WTC11 (cell line): ENCODE measurements at regions not wholly inside any gene's neighbourhood (a gene's known extent, or its start where the extent isn't known, plus 50 kb on each side); places are given as distances from the start of the nearest gene placed in this dataset.

Experiments used
- ATAC-seq: fragments of 200-7000 bp; cut with Tn5 transposase; 2 replicates; pipeline ENCODE4 v1.10.0; 2021; ENCODE audit warnings: mild to moderate bottlenecking, moderate library complexity
- CTCF ChIA-PET: fragments of 300-600 bp; sonication (Branson Sonifier 250); formaldehyde crosslinking; loops from one replicate; lab custom pipeline; 2021; ENCODE audit warnings: antibody characterized with exemption; lab: Charles Lee
- POLR2A ChIA-PET: fragments of 350-600 bp; sonication (Branson Sonifier 250); formaldehyde crosslinking; loops from one replicate; lab custom pipeline; 2021; ENCODE audit warnings: antibody characterized with exemption; lab: Charles Lee
- DNase-seq: peaks from one replicate; pipeline ENCODE4 v3.0.0; 2021; ENCODE audit warnings: low spot score
- H3K27ac Mint-ChIP-seq: 2 replicates; pipeline ENCODE4 v1.8.0; 2021; ENCODE audit warnings: mixed read lengths
- H3K27me3 Mint-ChIP-seq: 2 replicates; pipeline ENCODE4 v1.8.0; 2021; ENCODE audit warnings: low read depth, mild to moderate bottlenecking, moderate library complexity, mixed read lengths
- H3K36me3 Mint-ChIP-seq: 2 replicates; pipeline ENCODE4 v1.8.0; 2021; ENCODE audit warnings: mixed read lengths
- H3K4me1 Mint-ChIP-seq: 2 replicates; pipeline ENCODE4 v1.8.0; 2022; ENCODE audit warnings: mixed read lengths
- H3K4me3 Mint-ChIP-seq: 2 replicates; pipeline ENCODE4 v1.8.0; 2021; ENCODE audit warnings: mild to moderate bottlenecking, moderate library complexity, mixed read lengths
- H3K9me3 Mint-ChIP-seq: 2 replicates; pipeline ENCODE4 v1.8.0; 2021; ENCODE audit warnings: mixed read lengths
- CBFB ChIP-seq: sonication (generic); formaldehyde crosslinking; IDR thresholded peaks from 2 replicates; pipeline ENCODE4 v1.8.1; 2022; ENCODE audit warnings: mild to moderate bottlenecking, low read depth, missing genetic modification reagents
- CREB1 ChIP-seq: sonication (generic); formaldehyde crosslinking; IDR thresholded peaks from 2 replicates; pipeline ENCODE4 v1.8.0; 2023; ENCODE audit warnings: mild to moderate bottlenecking, missing genetic modification reagents
- CREM ChIP-seq: sonication (generic); formaldehyde crosslinking; IDR thresholded peaks from 2 replicates; pipeline ENCODE4 v1.8.1; 2022; ENCODE audit warnings: mild to moderate bottlenecking, missing genetic modification reagents, moderate library complexity
- EMX1 ChIP-seq: fragments of 250-450 bp; sonication (Bioruptor Pico); IDR thresholded peaks from 2 replicates; pipeline ENCODE4 v1.8.0; 2021; ENCODE audit warnings: mild to moderate bottlenecking
- FOXK1 ChIP-seq: sonication (generic); formaldehyde crosslinking; IDR thresholded peaks from 2 replicates; pipeline ENCODE4 v1.8.0; 2022; ENCODE audit warnings: mild to moderate bottlenecking, moderate library complexity, missing genetic modification reagents
- FOXP1 ChIP-seq: sonication (generic); formaldehyde crosslinking; IDR thresholded peaks from 2 replicates; pipeline ENCODE4 v1.8.0; 2022; ENCODE audit warnings: missing genetic modification reagents, mild to moderate bottlenecking, moderate library complexity, borderline replicate concordance
- GTF2I ChIP-seq: fragments of 250-450 bp; sonication (Bioruptor Pico); conservative IDR thresholded peaks from 2 replicates; pipeline ENCODE4 v1.4.0; 2021; ENCODE audit warnings: mild to moderate bottlenecking
- HMGA2 ChIP-seq: fragments of 250-450 bp; sonication (Bioruptor Pico); IDR thresholded peaks from 2 replicates; pipeline ENCODE4 v1.4.0; 2021; ENCODE audit warnings: mild to moderate bottlenecking, moderate library complexity
- JAZF1 ChIP-seq: fragments of 250-450 bp; sonication (Bioruptor Pico); IDR thresholded peaks from 2 replicates; pipeline ENCODE4 v1.9.0; 2021; ENCODE audit warnings: moderate library complexity, mild to moderate bottlenecking, inconsistent platforms
- JUN ChIP-seq: sonication (generic); formaldehyde crosslinking; IDR thresholded peaks from 2 replicates; pipeline ENCODE4 v1.8.0; 2023; ENCODE audit warnings: mild to moderate bottlenecking, missing genetic modification reagents
- MXD4 ChIP-seq: fragments of 250-450 bp; sonication (Bioruptor Pico); IDR thresholded peaks from 2 replicates; pipeline ENCODE4 v1.8.0; 2021; ENCODE audit warnings: mild to moderate bottlenecking, moderate library complexity, borderline replicate concordance
- MYBL2 ChIP-seq: sonication (generic); formaldehyde crosslinking; IDR thresholded peaks from 2 replicates; pipeline ENCODE4 v1.8.1; 2023; ENCODE audit warnings: mild to moderate bottlenecking, moderate library complexity, missing genetic modification reagents
- NFYB ChIP-seq: sonication (generic); formaldehyde crosslinking; conservative IDR thresholded peaks from 2 replicates; pipeline ENCODE4 v1.8.0; 2022; ENCODE audit warnings: low read depth, missing genetic modification reagents
- PRRX2 ChIP-seq: fragments of 250-450 bp; sonication (Bioruptor Pico); IDR thresholded peaks from 2 replicates; pipeline ENCODE4 v1.8.0; 2021; ENCODE audit warnings: mild to moderate bottlenecking
- TP53 ChIP-seq: sonication (generic); formaldehyde crosslinking; IDR thresholded peaks from 2 replicates; pipeline ENCODE4 v1.8.1; 2023; ENCODE audit warnings: mild to moderate bottlenecking, missing genetic modification reagents
- ZNF219 ChIP-seq: sonication (generic); formaldehyde crosslinking; IDR thresholded peaks from 2 replicates; pipeline ENCODE4 v1.8.0; 2023; ENCODE audit warnings: missing genetic modification reagents, mild to moderate bottlenecking, borderline replicate concordance
- ZNF416 ChIP-seq: fragments of 250-450 bp; sonication (Bioruptor Pico); IDR thresholded peaks from 2 replicates; pipeline ENCODE4 v1.9.0; 2021; ENCODE audit warnings: mild to moderate bottlenecking, inconsistent platforms
- ZNF423 ChIP-seq: fragments of 250-450 bp; sonication (Bioruptor Pico); IDR thresholded peaks from 2 replicates; pipeline ENCODE4 v2.1.2; 2022; ENCODE audit warnings: mild to moderate bottlenecking, moderate library complexity
- TF ChIP-seq, protein P1 (sequence below): fragments of 250-450 bp; sonication (Bioruptor Pico); IDR thresholded peaks from 2 replicates; pipeline ENCODE4 v1.8.0; 2021; ENCODE audit warnings: mild to moderate bottlenecking
- TF ChIP-seq, protein P2 (sequence below): fragments of 250-450 bp; sonication (Bioruptor Pico); IDR thresholded peaks from 2 replicates; pipeline ENCODE4 v1.9.0; 2021; ENCODE audit warnings: moderate library complexity, mild to moderate bottlenecking, inconsistent platforms, borderline replicate concordance
- TF ChIP-seq, protein P3 (sequence below): sonication (generic); formaldehyde crosslinking; IDR thresholded peaks from 2 replicates; pipeline ENCODE4 v1.8.0; 2023; ENCODE audit warnings: missing genetic modification reagents
- TF ChIP-seq, protein P4 (sequence below): sonication (generic); formaldehyde crosslinking; IDR thresholded peaks from 2 replicates; pipeline ENCODE4 v1.8.1; 2022; ENCODE audit warnings: missing genetic modification reagents, borderline replicate concordance
- TF ChIP-seq, protein P5 (sequence below): fragments of 250-450 bp; sonication (Bioruptor Pico); IDR thresholded peaks from 2 replicates; pipeline ENCODE4 v2.1.2; 2022; ENCODE audit warnings: mild to moderate bottlenecking, moderate library complexity

DNA sequence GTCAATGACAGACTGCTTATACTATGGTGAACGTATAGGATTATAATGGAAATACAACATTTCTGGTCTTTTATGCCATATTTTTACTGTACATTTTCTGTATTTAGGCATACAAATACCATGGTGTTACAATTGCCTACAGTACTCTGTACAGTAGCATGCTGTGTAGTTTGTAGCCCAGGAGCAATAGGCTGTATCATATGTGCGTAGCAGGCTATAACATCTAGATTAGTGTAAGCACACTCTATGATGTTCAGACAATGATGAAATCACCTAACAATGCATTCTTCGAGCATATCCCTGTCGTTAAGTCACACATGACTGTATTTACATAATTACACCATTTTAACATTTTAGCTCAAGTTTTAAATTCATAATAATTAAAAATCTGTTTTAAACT is 556.6 kb upstream of the ZNF804A start:
- ChIA-PET POLR2A (no interaction called here), CTCF (no interaction called here)
- Mint-ChIP-seq H3K4me3 (no peak overlapping the region), H3K4me1 (no peaks in the 10 kb centered on the region), H3K27ac (no peak overlapping the region), H3K36me3 (no peaks in the 10 kb centered on the region), H3K27me3 (no peaks in the 10 kb centered on the region), H3K9me3 (peaks cover 5% of the 10 kb centered on the region; the same call in 1 of the 2 replicates)
- DNase-seq (no peak), ATAC-seq (no peak)
- TF ChIP-seq, protein P1, sequence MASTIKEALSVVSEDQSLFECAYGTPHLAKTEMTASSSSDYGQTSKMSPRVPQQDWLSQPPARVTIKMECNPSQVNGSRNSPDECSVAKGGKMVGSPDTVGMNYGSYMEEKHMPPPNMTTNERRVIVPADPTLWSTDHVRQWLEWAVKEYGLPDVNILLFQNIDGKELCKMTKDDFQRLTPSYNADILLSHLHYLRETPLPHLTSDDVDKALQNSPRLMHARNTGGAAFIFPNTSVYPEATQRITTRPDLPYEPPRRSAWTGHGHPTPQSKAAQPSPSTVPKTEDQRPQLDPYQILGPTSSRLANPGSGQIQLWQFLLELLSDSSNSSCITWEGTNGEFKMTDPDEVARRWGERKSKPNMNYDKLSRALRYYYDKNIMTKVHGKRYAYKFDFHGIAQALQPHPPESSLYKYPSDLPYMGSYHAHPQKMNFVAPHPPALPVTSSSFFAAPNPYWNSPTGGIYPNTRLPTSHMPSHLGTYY (CRISPR knock-in tag): no peak
- no peak for TF ChIP-seq GTF2I (CRISPR knock-in tag)
- TF ChIP-seq, protein P2, sequence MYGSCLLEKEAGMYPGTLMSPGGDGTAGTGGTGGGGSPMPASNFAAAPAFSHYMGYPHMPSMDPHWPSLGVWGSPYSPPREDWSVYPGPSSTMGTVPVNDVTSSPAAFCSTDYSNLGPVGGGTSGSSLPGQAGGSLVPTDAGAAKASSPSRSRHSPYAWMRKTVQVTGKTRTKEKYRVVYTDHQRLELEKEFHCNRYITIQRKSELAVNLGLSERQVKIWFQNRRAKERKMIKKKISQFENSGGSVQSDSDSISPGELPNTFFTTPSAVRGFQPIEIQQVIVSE (CRISPR knock-in tag): no peak
- TF ChIP-seq, protein P3, sequence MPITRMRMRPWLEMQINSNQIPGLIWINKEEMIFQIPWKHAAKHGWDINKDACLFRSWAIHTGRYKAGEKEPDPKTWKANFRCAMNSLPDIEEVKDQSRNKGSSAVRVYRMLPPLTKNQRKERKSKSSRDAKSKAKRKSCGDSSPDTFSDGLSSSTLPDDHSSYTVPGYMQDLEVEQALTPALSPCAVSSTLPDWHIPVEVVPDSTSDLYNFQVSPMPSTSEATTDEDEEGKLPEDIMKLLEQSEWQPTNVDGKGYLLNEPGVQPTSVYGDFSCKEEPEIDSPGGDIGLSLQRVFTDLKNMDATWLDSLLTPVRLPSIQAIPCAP (CRISPR knock-in tag): no peak
- TF ChIP-seq, protein P4, sequence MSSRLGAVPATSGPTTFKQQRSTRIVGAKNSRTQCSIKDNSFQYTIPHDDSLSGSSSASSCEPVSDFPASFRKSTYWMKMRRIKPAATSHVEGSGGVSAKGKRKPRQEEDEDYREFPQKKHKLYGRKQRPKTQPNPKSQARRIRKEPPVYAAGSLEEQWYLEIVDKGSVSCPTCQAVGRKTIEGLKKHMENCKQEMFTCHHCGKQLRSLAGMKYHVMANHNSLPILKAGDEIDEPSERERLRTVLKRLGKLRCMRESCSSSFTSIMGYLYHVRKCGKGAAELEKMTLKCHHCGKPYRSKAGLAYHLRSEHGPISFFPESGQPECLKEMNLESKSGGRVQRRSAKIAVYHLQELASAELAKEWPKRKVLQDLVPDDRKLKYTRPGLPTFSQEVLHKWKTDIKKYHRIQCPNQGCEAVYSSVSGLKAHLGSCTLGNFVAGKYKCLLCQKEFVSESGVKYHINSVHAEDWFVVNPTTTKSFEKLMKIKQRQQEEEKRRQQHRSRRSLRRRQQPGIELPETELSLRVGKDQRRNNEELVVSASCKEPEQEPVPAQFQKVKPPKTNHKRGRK: no peak
- TF ChIP-seq TP53 (CRISPR knock-in tag): no peak
- TF ChIP-seq MYBL2 (CRISPR knock-in tag): no peak
- TF ChIP-seq CBFB (CRISPR knock-in tag): no peak
- no peak for TF ChIP-seq MXD4

DNA sequence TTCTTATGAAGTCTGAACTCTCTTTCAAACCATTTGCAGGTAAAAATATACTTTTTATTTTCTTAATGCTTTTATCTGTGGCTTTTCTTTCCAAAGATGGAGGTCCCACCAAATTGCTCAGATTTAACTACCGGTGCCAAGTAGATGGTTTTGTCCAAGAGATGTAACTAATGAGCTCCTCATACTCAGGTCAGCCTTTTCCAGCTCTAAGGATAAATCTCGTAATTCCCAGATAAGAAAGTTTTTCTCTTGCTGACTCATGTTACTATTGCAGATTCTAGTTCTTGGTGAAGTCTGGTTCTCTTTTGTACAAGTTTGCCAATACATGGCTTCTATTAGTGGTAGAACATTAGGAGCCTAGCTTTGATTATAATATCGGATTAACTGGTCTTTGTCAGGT is 550.8 kb upstream of the ZNF804A start:
- Mint-ChIP-seq H3K9me3 (peaks cover 5% of the 10 kb centered on the region; the same call in 1 of the 2 replicates), H3K4me1 (no peaks in the 10 kb centered on the region), H3K4me3 (no peak overlapping the region), H3K36me3 (no peaks in the 10 kb centered on the region), H3K27ac (no peak overlapping the region), H3K27me3 (no peaks in the 10 kb centered on the region)
- CTCF ChIA-PET: no interaction called here
- POLR2A ChIA-PET: no interaction called here
- DNase-seq: no peak
- ATAC-seq: no peak
- TF ChIP-seq ZNF423: no peak
- no peak for TF ChIP-seq PRRX2

DNA sequence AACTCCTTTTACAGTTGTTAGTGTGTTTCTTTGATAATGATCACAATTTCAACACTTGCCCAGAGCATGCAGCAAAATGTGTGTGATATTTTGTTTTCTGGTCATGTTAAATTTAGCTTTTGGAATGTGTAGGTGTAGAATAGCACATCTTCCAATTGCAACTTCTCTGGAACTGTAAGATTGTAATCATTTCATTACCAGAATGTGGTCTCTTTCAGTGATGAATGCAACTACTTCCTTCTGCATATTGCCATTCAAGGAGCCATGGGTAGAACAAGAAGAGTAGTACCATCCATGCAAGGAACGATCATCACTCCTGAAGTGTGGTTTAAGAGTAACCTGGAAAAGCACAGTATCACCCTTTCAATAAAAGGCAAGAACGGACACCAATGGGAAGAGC is 548.8 kb upstream of the ZNF804A start:
- Mint-ChIP-seq H3K4me3 (no peak overlapping the region), H3K9me3 (peaks cover 8% of the 10 kb centered on the region), H3K36me3 (no peaks in the 10 kb centered on the region), H3K27me3 (no peaks in the 10 kb centered on the region), H3K4me1 (no peaks in the 10 kb centered on the region), H3K27ac (no peak overlapping the region)
- ATAC-seq (no peak), DNase-seq (no peak)
- POLR2A ChIA-PET: no interaction called here
- CTCF ChIA-PET: no interaction called here
- no peak for TF ChIP-seq HMGA2 (CRISPR knock-in tag)

DNA sequence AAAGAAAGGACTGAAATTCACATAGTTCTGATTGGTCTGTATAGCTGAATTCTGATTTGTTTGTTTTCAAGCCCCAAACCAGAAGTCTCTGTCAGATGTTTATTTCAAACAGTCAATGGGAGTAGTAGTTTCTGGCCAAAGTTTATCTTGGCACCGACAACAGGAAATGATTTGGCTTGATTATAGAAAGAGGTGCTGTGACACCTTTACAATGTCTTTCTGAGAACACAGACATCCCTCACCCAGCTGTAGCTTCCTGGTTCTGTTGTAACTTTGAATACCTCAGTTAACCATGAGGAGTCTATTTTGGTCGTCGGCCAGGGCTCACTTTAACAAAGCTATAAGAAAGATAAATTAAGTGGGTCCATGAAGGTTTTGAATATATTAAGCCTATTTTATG is 545.0 kb upstream of the ZNF804A start:
- Mint-ChIP-seq H3K36me3 (no peaks in the 10 kb centered on the region), H3K27ac (no peak overlapping the region), H3K4me1 (no peaks in the 10 kb centered on the region), H3K9me3 (peaks cover 7% of the 10 kb centered on the region), H3K4me3 (no peak overlapping the region), H3K27me3 (no peaks in the 10 kb centered on the region)
- DNase-seq (no peak), ATAC-seq (no peak)
- ChIA-PET CTCF (no interaction called here), POLR2A (interaction anchor here (0.6 kb wide), 1 partner anchor 57 kb away, joined by 3 read pairs; no protein-coding TSS in a partner anchor)
- TF ChIP-seq, protein P5, sequence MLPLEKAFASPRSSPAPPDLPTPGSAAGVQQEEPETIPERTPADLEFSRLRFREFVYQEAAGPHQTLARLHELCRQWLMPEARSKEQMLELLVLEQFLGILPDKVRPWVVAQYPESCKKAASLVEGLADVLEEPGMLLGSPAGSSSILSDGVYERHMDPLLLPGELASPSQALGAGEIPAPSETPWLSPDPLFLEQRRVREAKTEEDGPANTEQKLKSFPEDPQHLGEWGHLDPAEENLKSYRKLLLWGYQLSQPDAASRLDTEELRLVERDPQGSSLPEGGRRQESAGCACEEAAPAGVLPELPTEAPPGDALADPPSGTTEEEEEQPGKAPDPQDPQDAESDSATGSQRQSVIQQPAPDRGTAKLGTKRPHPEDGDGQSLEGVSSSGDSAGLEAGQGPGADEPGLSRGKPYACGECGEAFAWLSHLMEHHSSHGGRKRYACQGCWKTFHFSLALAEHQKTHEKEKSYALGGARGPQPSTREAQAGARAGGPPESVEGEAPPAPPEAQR (CRISPR knock-in tag): no peak
- TF ChIP-seq GTF2I (CRISPR knock-in tag) (no peak), ZNF423 (no peak), ZNF416 (CRISPR knock-in tag) (no peak), JAZF1 (CRISPR knock-in tag) (no peak), CREM (no peak), FOXK1 (no peak), NFYB (CRISPR knock-in tag) (no peak), JUN (no peak), EMX1 (CRISPR knock-in tag) (no peak), FOXP1 (CRISPR knock-in tag) (no peak), CREB1 (CRISPR knock-in tag) (no peak), ZNF219 (no peak)
- TF ChIP-seq, protein P1 (CRISPR knock-in tag): no peak
